Gastroesophageal sphincter (tissue), 4 donors: ENCODE measurements at regions not wholly inside any gene's neighbourhood (a gene's known extent, or its start where the extent isn't known, plus 50 kb on each side); places are given as distances from the start of the nearest gene placed in this dataset.

Source experiments
- ATAC-seq: fragments of 150-250 bp; one replicate; pipeline ENCODE4 v1.9.1; 2016; ENCODE audit warnings: mild to moderate bottlenecking, moderate library complexity
- H3K27ac ChIP-seq, 4 donors: fragments of 200-600 bp; sonication (generic) in 3 of 4; 1 replicate in 3 of 4; 2 replicates in 1 of 4; pipeline ENCODE4 v1.5.1; 2016 to 2019
- H3K27me3 ChIP-seq: fragments of 200-600 bp; sonication (generic); one replicate; pipeline ENCODE4 v1.5.1; 2019
- H3K36me3 ChIP-seq, 2 donors: fragments of 200-600 bp; sonication (generic); one replicate each; pipeline ENCODE4 v1.5.1; 2019; ENCODE audit warnings: control low read depth in 1 of 2
- H3K4me1 ChIP-seq, 3 donors: fragments of 200-600 bp; sonication (generic); 1 replicate in 2 of 3; 2 replicates in 1 of 3; pipeline ENCODE4 v1.5.1; 2016 to 2019; ENCODE audit warnings: control low read depth in 2 of 3
- H3K4me3 ChIP-seq, 2 donors: fragments of 200-600 bp; sonication (generic); one replicate each; pipeline ENCODE4 v1.5.1; 2019; ENCODE audit warnings: mild to moderate bottlenecking in 1 of 2, moderate library complexity in 1 of 2
- H3K9me3 ChIP-seq, 3 donors: fragments of 200-600 bp; sonication (generic); one replicate each; pipeline ENCODE4 v1.5.1; 2017 to 2019; ENCODE audit warnings: control low read depth in 2 of 3
- EP300 ChIP-seq: sonication (generic); formaldehyde crosslinking; IDR thresholded peaks from one replicate; pipeline ENCODE4 v1.6.1; 2017; ENCODE audit warnings: antibody characterized with exemption, mild to moderate bottlenecking
- POLR2A ChIP-seq, 2 donors: fragments of 450-650 bp; IDR thresholded peaks; one replicate each; pipeline ENCODE4 v1.6.1; 2017; ENCODE audit warnings: antibody characterized with exemption in 2 of 2, mild to moderate bottlenecking in 2 of 2, moderate library complexity in 1 of 2
- POLR2AphosphoS5 ChIP-seq: sonication (generic); formaldehyde crosslinking; IDR thresholded peaks from one replicate; pipeline ENCODE4 v1.6.1; 2017; ENCODE audit warnings: antibody characterized with exemption
- WGBS, 2 donors: methylation state at CpG; one replicate each; pipeline ENCODE4 v1.1.5; 2018; ENCODE audit warnings: low coverage in 1 of 2; 5-methylcytosine and 5-hydroxymethylcytosine counted together
- TF ChIP-seq, protein P1 (sequence below), 4 experiments: fragments of 200-600 bp in 2 of 4; fragments of 450-650 bp in 2 of 4; sonication (generic) in 1 of 4; IDR thresholded peaks; one replicate each; pipeline ENCODE4 v1.5.1; 2017 to 2019; ENCODE audit warnings: antibody characterized with exemption in 4 of 4, mild to moderate bottlenecking in 2 of 4, moderate library complexity in 2 of 4

DNA sequence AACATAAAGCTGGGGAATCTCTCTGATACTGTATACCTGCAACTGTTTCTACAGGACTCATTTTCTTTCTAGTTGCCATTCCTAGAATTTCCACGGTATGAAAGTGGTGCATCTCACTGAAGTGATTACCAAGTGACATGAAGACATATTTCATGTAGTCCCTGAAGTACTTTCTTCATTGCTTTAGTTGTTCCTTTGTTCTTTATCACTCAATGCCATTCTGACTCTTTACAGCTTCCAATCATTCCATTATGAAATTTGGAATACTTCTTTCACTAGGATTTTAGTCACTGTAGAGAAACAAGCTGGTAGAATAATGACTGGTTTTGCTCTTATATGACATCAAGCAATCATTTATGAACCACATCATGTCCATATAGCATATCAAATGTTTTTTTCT is 645.1 kb downstream of the CDH18 start:
- Histone ChIP-seq H3K36me3 (no peaks in the 10 kb centered on the region), H3K9me3 (peaks cover 0 to 8% (median 0%) of the 10 kb centered on the region in 3 donors), H3K27me3 (no peaks in the 10 kb centered on the region), H3K4me1 (no peaks in the 10 kb centered on the region), H3K27ac (no peak overlapping the region), H3K4me3 (no peak overlapping the region)
- 73 to 86% methylated on average over 1 of the region's 1 CpG for WGBS, 2 donors
- TF ChIP-seq, protein P1, sequence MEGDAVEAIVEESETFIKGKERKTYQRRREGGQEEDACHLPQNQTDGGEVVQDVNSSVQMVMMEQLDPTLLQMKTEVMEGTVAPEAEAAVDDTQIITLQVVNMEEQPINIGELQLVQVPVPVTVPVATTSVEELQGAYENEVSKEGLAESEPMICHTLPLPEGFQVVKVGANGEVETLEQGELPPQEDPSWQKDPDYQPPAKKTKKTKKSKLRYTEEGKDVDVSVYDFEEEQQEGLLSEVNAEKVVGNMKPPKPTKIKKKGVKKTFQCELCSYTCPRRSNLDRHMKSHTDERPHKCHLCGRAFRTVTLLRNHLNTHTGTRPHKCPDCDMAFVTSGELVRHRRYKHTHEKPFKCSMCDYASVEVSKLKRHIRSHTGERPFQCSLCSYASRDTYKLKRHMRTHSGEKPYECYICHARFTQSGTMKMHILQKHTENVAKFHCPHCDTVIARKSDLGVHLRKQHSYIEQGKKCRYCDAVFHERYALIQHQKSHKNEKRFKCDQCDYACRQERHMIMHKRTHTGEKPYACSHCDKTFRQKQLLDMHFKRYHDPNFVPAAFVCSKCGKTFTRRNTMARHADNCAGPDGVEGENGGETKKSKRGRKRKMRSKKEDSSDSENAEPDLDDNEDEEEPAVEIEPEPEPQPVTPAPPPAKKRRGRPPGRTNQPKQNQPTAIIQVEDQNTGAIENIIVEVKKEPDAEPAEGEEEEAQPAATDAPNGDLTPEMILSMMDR (IDR thresholded peaks at IDR 0.05): no peak
- no peak for TF ChIP-seq EP300
- no peak for TF ChIP-seq POLR2A (IDR thresholded peaks at IDR 0.05)
- TF ChIP-seq POLR2AphosphoS5: no peak
- no peak for ATAC-seq

DNA sequence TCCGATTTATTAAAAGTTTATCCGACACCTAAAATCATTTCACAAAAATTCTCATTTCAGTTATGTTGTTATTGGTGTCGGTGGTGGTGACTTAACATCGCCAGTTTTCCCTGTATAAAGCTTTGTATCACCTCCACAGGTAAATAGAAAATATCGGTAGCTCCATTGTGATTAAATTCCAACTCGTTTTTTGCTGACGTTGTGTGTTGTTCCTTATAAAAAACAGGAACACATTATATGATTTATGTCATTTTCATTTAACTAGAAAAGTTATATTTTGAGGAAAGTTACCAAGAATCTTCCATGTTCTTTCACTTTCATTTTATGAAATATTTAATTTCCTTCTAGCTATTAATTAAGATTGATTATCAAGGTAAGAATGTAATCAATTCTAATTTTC is 635.9 kb downstream of the CDH18 start:
- H3K9me3 ChIP-seq: no peaks in the 10 kb centered on the region
- TF ChIP-seq, protein P1 (IDR thresholded peaks at IDR 0.05): no peak
- TF ChIP-seq POLR2AphosphoS5: no peak
- no peak for TF ChIP-seq POLR2A (IDR thresholded peaks at IDR 0.05)
- no peak for TF ChIP-seq EP300
- no peaks in the 10 kb centered on the region for H3K4me1 ChIP-seq
- no peak overlapping the region for H3K27ac ChIP-seq
- no peaks in the 10 kb centered on the region for H3K36me3 ChIP-seq
- ATAC-seq: no peak
- no peaks in the 10 kb centered on the region for H3K27me3 ChIP-seq
- 87 to 92% methylated on average over 7 of the region's 7 CpGs for WGBS, 2 donors
- no peak overlapping the region for H3K4me3 ChIP-seq

DNA sequence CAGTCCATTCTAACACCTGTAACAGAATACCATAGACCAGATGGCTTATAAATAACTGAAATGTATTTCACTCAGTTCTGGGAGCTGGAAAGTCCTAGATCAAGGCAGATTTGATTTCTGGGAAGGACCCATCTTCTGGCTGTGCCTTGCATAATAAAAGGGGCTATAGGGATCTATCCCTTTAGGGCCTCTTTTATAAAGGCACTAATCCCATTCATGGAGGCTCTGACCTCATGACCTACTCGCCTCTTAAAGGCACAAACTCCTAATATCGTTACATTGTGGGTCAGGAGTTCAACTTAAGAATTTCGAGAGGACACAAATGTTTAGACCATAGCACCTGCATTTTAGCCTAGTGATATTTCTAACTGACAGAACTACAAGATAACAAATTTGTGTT is 619.0 kb downstream of the CDH18 start:
- H3K27ac ChIP-seq: no peak overlapping the region
- ATAC-seq: no peak
- H3K36me3 ChIP-seq: no peaks in the 10 kb centered on the region
- no peaks in the 10 kb centered on the region for H3K4me1 ChIP-seq
- no peak for TF ChIP-seq EP300
- TF ChIP-seq, protein P1 (IDR thresholded peaks at IDR 0.05): no peak
- TF ChIP-seq POLR2A (IDR thresholded peaks at IDR 0.05): no peak
- TF ChIP-seq POLR2AphosphoS5: no peak
- 47 to 71% methylated on average over 2 to 3 of the region's 3 CpGs for WGBS, 2 donors
- H3K27me3 ChIP-seq: no peaks in the 10 kb centered on the region
- no peaks in the 10 kb centered on the region for H3K9me3 ChIP-seq
- H3K4me3 ChIP-seq: no peak overlapping the region

DNA sequence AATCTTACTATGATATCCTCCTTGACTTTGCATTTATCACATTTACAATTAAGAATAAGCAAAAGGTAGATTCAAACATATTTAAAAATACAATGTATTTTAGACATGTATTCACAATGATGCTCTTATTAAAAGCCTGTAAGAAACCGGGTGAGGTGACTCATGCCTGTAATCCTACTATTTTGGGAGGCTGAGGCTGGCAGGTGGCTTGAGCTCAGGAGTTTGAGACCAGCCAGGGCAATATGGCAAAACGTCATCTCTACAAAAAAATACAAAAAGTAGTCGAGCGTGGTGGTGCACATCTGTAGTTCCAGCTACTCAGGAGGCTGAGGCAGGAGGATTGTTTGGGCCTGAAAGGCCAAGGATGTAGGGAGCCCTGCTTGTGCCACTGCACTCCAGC is 618.4 kb downstream of the CDH18 start:
- 88 to 89% methylated on average over 4 of the region's 4 CpGs for WGBS, 2 donors
- no peaks in the 10 kb centered on the region for H3K36me3 ChIP-seq
- no peak overlapping the region for H3K27ac ChIP-seq
- no peak for TF ChIP-seq POLR2AphosphoS5
- no peak for TF ChIP-seq EP300
- no peak for TF ChIP-seq POLR2A (IDR thresholded peaks at IDR 0.05)
- TF ChIP-seq, protein P1 (IDR thresholded peaks at IDR 0.05): no peak
- H3K27me3 ChIP-seq: no peaks in the 10 kb centered on the region
- H3K4me3 ChIP-seq: no peak overlapping the region
- H3K9me3 ChIP-seq: no peaks in the 10 kb centered on the region
- no peaks in the 10 kb centered on the region for H3K4me1 ChIP-seq
- ATAC-seq: no peak

DNA sequence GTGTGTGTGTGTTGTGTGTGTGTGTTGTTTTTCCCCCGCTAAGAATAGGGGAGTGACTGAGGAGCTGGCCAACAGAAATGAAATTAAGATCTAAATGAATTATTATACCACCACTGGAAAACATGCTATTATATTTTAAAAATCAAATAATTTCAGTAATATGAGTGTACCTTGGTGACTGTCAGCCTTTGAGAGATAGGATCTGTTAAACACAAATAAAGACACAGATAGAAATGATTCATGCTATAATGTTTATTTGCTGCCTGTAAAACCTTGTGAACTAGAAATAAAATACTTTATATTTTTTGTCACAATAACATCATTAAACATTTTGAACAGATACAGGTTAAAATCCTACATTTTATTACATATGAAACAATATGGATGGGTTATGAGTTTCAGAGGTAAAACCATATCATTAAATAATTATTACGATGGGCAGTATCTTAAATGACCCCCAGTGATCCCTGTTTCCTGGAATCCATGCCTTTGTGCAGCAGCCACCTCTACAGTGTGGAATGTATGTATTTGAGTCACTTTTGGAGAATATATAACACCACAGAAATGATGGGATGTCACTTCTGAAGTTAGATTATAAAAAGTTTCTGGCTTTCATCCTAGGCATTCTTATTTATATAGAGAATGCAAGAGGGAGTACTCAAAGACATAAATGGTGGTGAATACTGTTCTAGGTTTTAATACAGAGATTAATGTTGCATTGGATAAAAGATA is 617.2 kb downstream of the CDH18 start:
- Histone ChIP-seq H3K27me3 (no peaks in the 10 kb centered on the region), H3K9me3 (no peaks in the 10 kb centered on the region), H3K27ac (no peak overlapping the region), H3K4me1 (no peaks in the 10 kb centered on the region), H3K4me3 (no peak overlapping the region), H3K36me3 (no peaks in the 10 kb centered on the region)
- TF ChIP-seq POLR2AphosphoS5: no peak
- no peak for TF ChIP-seq EP300
- TF ChIP-seq, protein P1 (IDR thresholded peaks at IDR 0.05): no peak
- TF ChIP-seq POLR2A (IDR thresholded peaks at IDR 0.05): no peak
- ATAC-seq: no peak
- WGBS, 2 donors: 58 to 64% methylated on average over 2 of the region's 2 CpGs
